PC-9 (cell line): ENCODE measurements at regions not wholly inside any gene's neighbourhood (a gene's known extent, or its start where the extent isn't known, plus 50 kb on each side); places are given as distances from the start of the nearest gene placed in this dataset.
"Not testable (repeated sequence)": the region's sequence is repeated elsewhere in the genome, so short reads cannot be mapped to it uniquely, and the experiment has no call there.

Source experiments
- BruUV-seq: library from RNA; stranded (reverse); fragments of 400-500 nt; replicated peaks from 2 replicates; lab custom pipeline; 2021; lab: Mats Ljungman, UMichigan
- CTCF ChIA-PET: fragments of 300-600 bp; sonication (Branson Sonifier 250); formaldehyde crosslinking; loops from one replicate; lab custom pipeline; 2022; ENCODE audit warnings: antibody characterized with exemption; lab: Charles Lee
- POLR2A ChIA-PET: fragments of 300-600 bp; sonication (Branson Sonifier 250); formaldehyde crosslinking; loops from one replicate; lab custom pipeline; 2022; ENCODE audit warnings: antibody characterized with exemption; ENCODE audit not compliant: unreplicated experiment; lab: Charles Lee
- DNase-seq, 2 experiments: peaks; one replicate each; pipeline versions ENCODE4 v3.0.0 to v3.0.0-alpha.2; 2015 to 2022; ENCODE audit warnings: mixed read lengths in 1 of 2
- H2AFZ ChIP-seq: fragments of 200-600 bp; sonication (generic); 2 replicates; pipeline ENCODE4 v1.8.1; 2017; ENCODE audit warnings: antibody characterized with exemption
- H3F3A ChIP-seq: fragments of 200-600 bp; sonication (generic); 2 replicates; pipeline ENCODE4 v1.8.1; 2017; ENCODE audit warnings: antibody characterized with exemption, mild to moderate bottlenecking, low read depth; ENCODE audit not compliant: insufficient read depth
- H3K27ac ChIP-seq: fragments of 200-600 bp; sonication (generic); 2 replicates; pipeline ENCODE4 v1.6.1; 2016; ENCODE audit warnings: mixed run types
- H3K27me3 ChIP-seq: fragments of 200-600 bp; sonication (generic); 2 replicates; pipeline ENCODE4 v1.6.1; 2016; ENCODE audit warnings: low read depth, mixed run types; ENCODE audit not compliant: insufficient read depth
- H3K36me3 ChIP-seq: fragments of 200-600 bp; sonication (generic); 2 replicates; pipeline ENCODE4 v1.6.1; 2016; ENCODE audit warnings: low read depth, mixed run types
- H3K4me1 ChIP-seq: fragments of 200-600 bp; sonication (generic); replicated peaks from 2 replicates; pipeline ENCODE4 v1.6.1; 2016; ENCODE audit warnings: mixed run types; ENCODE audit not compliant: insufficient read depth
- H3K4me2 ChIP-seq: fragments of 200-600 bp; sonication (generic); 2 replicates; pipeline ENCODE4 v1.6.1; 2017; ENCODE audit warnings: mixed run types
- H3K4me3 ChIP-seq: fragments of 200-600 bp; sonication (generic); 2 replicates; pipeline ENCODE4 v1.6.1; 2016; ENCODE audit warnings: mixed run types
- H3K79me2 ChIP-seq: fragments of 200-600 bp; sonication (generic); 2 replicates; pipeline ENCODE4 v1.6.1; 2017; ENCODE audit warnings: low read depth, mixed run types
- H3K9me2 ChIP-seq: fragments of 200-600 bp; sonication (generic); 2 replicates; pipeline ENCODE4 v1.8.1; 2017; ENCODE audit warnings: mild to moderate bottlenecking; ENCODE audit not compliant: insufficient read depth
- H3K9me3 ChIP-seq: fragments of 200-600 bp; sonication (generic); 2 replicates; pipeline ENCODE4 v1.8.1; 2016; ENCODE audit warnings: low read depth; ENCODE audit not compliant: insufficient read depth
- H4K20me1 ChIP-seq: fragments of 200-600 bp; sonication (generic); 2 replicates; pipeline ENCODE4 v1.8.1; 2017; ENCODE audit not compliant: insufficient read depth
- EZH2 ChIP-seq: fragments of 200-600 bp; sonication (generic); IDR thresholded peaks from 2 replicates; pipeline ENCODE4 v1.8.0; 2017; ENCODE audit warnings: antibody characterized with exemption, low read depth
- intact Hi-C: fragments of 100-400 bp; cut with micrococcal nuclease; formaldehyde crosslinking; loops from one replicate; pipeline ENCODE4 v1.10.0; 2022; ENCODE audit not compliant: unreplicated experiment
- TF ChIP-seq, protein P1 (sequence below): fragments of 200-600 bp; sonication (generic); conservative IDR thresholded peaks from 2 replicates; pipeline ENCODE4 v1.6.1; 2017; ENCODE audit warnings: mixed run types, antibody characterized with exemption, mild to moderate bottlenecking, moderate library complexity

DNA sequence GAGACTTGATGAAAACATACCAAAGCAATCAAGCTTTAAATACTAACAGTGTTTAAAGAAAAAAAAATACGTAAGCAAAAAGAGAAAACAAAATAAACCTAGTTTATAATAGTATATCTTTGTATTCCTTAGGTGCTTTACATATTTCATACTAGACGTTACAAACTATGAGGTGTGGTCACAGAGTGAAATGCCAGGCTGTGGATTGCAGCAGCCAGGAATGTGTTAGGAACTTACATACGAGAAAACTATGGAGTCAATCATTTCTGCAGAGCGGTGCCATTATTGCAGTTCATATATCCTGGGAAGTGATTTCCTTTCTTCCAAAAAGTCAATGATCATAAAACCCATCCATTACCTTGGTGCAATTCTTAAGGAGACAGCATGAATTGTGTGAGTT, 443.6 kb upstream of the GRAMD2B start:
- H3K79me2 ChIP-seq = no peaks in the 10 kb centered on the region
- DNase-seq = no peak
- H3K27ac ChIP-seq = no peak overlapping the region
- H3F3A ChIP-seq = no peaks in the 10 kb centered on the region
- H4K20me1 ChIP-seq = no peaks in the 10 kb centered on the region
- intact Hi-C loops = no loop called here
- no peak overlapping the region for H3K4me2 ChIP-seq
- no peak overlapping the region for H3K4me3 ChIP-seq
- TF ChIP-seq, protein P1, sequence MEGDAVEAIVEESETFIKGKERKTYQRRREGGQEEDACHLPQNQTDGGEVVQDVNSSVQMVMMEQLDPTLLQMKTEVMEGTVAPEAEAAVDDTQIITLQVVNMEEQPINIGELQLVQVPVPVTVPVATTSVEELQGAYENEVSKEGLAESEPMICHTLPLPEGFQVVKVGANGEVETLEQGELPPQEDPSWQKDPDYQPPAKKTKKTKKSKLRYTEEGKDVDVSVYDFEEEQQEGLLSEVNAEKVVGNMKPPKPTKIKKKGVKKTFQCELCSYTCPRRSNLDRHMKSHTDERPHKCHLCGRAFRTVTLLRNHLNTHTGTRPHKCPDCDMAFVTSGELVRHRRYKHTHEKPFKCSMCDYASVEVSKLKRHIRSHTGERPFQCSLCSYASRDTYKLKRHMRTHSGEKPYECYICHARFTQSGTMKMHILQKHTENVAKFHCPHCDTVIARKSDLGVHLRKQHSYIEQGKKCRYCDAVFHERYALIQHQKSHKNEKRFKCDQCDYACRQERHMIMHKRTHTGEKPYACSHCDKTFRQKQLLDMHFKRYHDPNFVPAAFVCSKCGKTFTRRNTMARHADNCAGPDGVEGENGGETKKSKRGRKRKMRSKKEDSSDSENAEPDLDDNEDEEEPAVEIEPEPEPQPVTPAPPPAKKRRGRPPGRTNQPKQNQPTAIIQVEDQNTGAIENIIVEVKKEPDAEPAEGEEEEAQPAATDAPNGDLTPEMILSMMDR = no peak
- no peak for TF ChIP-seq EZH2
- H3K9me2 ChIP-seq = no peaks in the 10 kb centered on the region
- no TSS peak for BruUV-seq
- no peak overlapping the region for H2AFZ ChIP-seq
- CTCF ChIA-PET = no interaction called here
- H3K4me1 ChIP-seq = no peaks in the 10 kb centered on the region
- no peaks in the 10 kb centered on the region for H3K9me3 ChIP-seq
- POLR2A ChIA-PET = no interaction called here
- no peaks in the 10 kb centered on the region for H3K27me3 ChIP-seq
- no peaks in the 10 kb centered on the region for H3K36me3 ChIP-seq

GRCh38 chr5:125981016-125981415, 442.2 kb upstream of the GRAMD2B start:
- H3K27me3 ChIP-seq = no peaks in the 10 kb centered on the region
- intact Hi-C loops = no loop called here
- no peak overlapping the region for H3K27ac ChIP-seq
- H3K4me3 ChIP-seq = no peak overlapping the region
- H3K36me3 ChIP-seq = no peaks in the 10 kb centered on the region
- no peaks in the 10 kb centered on the region for H4K20me1 ChIP-seq
- CTCF ChIA-PET = no interaction called here
- H3K4me2 ChIP-seq = no peak overlapping the region
- no peaks in the 10 kb centered on the region for H3K9me2 ChIP-seq
- no peaks in the 10 kb centered on the region for H3K79me2 ChIP-seq
- H3K4me1 ChIP-seq = no peaks in the 10 kb centered on the region
- TF ChIP-seq EZH2 = no peak
- TF ChIP-seq, protein P1 = no peak
- no TSS peak for BruUV-seq
- H2AFZ ChIP-seq = no peak overlapping the region
- H3K9me3 ChIP-seq = no peaks in the 10 kb centered on the region
- no peak for DNase-seq
- POLR2A ChIA-PET = no interaction called here
- H3F3A ChIP-seq = no peaks in the 10 kb centered on the region

DNA sequence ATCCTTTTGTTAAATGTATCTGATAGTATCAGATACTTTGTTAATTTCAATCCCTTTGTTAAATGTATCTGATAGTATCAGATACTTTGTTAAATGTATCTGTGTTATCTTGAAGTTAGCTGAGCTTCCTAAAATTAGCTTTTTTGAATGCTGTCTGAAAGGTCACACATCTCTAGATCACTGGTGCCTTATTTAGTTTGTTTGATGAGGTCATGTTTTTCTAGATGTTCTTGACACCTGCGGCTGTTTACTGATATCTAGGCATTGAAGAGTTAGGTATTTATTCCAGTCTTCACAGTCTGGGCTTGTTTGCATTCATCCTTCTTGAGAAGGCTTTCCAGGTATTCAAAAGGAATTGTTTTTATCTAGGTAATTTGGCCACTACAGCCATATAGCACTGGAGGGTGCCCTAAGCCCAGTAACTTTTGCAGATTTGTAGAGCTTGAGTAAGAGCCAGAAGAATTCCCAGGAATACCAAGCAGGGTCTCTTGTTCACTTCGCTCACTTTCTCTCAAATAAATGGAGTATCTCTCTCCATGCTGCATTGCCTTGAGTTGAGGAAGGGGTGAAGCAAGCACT, 435.4 kb upstream of the GRAMD2B start:
- intact Hi-C loops = no loop called here
- no peak overlapping the region for H3K4me2 ChIP-seq
- no TSS peak for BruUV-seq

GRCh38 chr5:125992050-125992449, 431.2 kb upstream of the GRAMD2B start:
- ChIA-PET POLR2A (no interaction called here), CTCF (no interaction called here)
- Histone ChIP-seq H3K9me2 (0 out of 2 replicates have a peak, but pooled peaks cover 4% of the 10 kb centered on the region), H3K4me3 (no peak overlapping the region), H3K27me3 (no peaks in the 10 kb centered on the region), H3K27ac (no peak overlapping the region), H3K9me3 (no peaks in the 10 kb centered on the region), H3F3A (no peaks in the 10 kb centered on the region), H2AFZ (no peak overlapping the region), H3K4me1 (no peaks in the 10 kb centered on the region), H4K20me1 (no peaks in the 10 kb centered on the region), H3K79me2 (no peaks in the 10 kb centered on the region), H3K36me3 (no peaks in the 10 kb centered on the region), H3K4me2 (no peak overlapping the region)
- no TSS peak for BruUV-seq
- no peak for TF ChIP-seq EZH2
- TF ChIP-seq, protein P1 = no peak
- intact Hi-C loops = no loop called here
- DNase-seq = no peak

More for the DNA sequence above, 435.4 kb upstream of the GRAMD2B start:
- H3K27ac ChIP-seq = no peak overlapping the region
- no peaks in the 10 kb centered on the region for H3K79me2 ChIP-seq
- no peaks in the 10 kb centered on the region for H3K27me3 ChIP-seq
- no peak for DNase-seq
- H4K20me1 ChIP-seq = no peaks in the 10 kb centered on the region
- no peaks in the 10 kb centered on the region for H3K9me3 ChIP-seq
- 0 out of 2 replicates have a peak, but pooled peaks cover 4% of the 10 kb centered on the region for H3K9me2 ChIP-seq
- H3F3A ChIP-seq = no peaks in the 10 kb centered on the region
- no peak overlapping the region for H3K4me3 ChIP-seq
- H3K36me3 ChIP-seq = no peaks in the 10 kb centered on the region
- CTCF ChIA-PET = no interaction called here
- no peak overlapping the region for H2AFZ ChIP-seq
- TF ChIP-seq EZH2 = no peak
- no peaks in the 10 kb centered on the region for H3K4me1 ChIP-seq
- POLR2A ChIA-PET = no interaction called here

DNA sequence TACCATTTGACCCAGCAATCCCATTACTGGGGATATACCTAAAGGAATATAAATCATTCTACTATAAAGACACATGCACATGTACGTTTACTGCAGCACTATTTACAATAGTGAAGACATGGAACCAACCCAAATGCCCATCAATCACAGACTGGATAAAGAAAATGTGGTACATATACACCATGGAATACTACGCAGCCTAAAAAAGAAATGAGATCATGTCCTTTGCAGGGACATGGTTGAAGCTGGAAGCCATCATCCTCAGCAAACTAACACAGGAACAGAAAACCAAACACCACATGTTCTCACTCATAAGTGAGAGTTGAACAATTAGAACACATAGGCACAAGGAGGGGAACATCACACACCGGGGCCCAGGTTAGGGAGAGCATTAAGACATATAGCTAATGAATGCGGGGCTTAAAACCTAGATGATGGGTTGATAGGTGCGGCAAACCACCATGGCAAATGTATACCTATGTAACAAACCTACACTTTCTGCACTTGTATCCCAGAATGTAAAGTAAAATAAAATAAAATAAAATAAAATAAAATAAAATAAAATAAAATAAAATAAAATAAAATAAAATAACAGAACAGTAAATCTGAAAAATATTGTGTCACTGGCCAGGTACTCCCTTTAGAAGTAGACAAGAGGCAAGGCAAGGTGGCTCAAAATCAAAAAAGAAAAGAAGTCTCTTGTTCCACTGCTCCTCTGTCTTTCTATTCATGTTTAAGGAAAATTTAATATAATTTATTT, 423.8 kb upstream of the GRAMD2B start:
- H3K4me3 ChIP-seq, DNase-seq, H3K36me3 ChIP-seq, intact Hi-C loops, H3K9me3 ChIP-seq, H3F3A ChIP-seq, H3K79me2 ChIP-seq, H3K9me2 ChIP-seq, H2AFZ ChIP-seq, POLR2A ChIA-PET, CTCF ChIA-PET, H4K20me1 ChIP-seq, H3K4me2 ChIP-seq, H3K27me3 ChIP-seq, BruUV-seq, H3K27ac ChIP-seq, H3K4me1 ChIP-seq: not testable (repeated sequence)
